Stimulated activated CD4-positive, alpha-beta T cell treated with anti-CD3 and anti-CD28 coated beads, Interleukin-1b, Interleukin-23, amount 100 ng/mL, for 1 hour (primary cell): ENCODE measurements at regions not wholly inside any gene's neighbourhood (a gene's known extent, or its start where the extent isn't known, plus 50 kb on each side); places are given as distances from the start of the nearest gene placed in this dataset.
"Not testable (repeated sequence)": the region's sequence is repeated elsewhere in the genome, so short reads cannot be mapped to it uniquely, and the experiment has no call there.

ENCODE experiments used
- DNase-seq, 2 donors: peaks; one replicate each; pipeline ENCODE4 v3.0.0-alpha.2; 2020; ENCODE audit warnings: low read depth in 2 of 2

DNA sequence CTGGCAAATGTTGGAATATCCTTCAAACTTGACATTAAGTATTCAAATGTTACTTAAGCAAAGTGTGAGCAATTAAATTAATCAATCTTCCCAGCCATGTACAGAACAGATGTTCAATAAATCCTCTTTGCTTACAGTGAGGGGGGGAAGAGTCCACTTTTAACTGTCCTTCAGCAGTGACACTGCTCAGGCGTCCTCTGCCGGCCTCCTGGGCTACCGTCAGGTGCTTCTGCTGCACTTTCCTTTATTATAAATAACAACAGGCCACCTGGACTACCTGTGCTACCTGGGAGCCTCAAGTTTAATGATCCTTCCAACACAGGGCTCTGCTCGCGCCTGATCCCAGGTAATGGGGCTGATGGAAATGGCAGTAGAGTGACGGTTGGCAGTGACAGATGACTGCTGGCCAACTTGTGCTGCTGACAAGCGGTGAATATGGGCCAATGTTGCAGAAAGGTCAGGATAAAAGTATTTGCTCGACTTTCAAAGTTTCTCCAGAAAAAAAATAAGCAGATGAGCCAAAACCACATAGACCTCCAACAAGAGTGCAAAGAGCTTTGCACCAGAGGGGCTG, 460.0 kb upstream of the ZNF507 start:
- DNase-seq, result no peak

DNA sequence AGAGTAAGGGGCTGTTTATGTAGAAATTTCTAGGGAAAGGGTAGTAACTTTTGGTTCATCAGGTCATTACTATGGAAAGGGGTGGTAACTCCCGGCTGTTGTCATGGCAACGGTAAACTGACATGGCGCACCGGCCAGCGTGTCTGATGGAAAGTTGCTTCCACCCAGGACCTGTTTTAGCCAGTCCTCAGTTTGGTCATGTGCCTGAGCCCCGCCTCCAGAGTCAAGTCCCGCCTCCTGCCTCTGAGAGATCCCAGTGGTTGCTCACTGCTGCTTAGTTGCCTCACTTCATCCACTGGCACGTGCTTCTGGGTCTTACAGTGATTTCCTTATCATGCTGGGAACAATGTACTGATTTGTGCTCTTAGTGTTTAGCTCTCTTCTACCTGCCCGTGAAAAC, 455.2 kb upstream of the ZNF507 start:
- DNase-seq, result no peak

DNA sequence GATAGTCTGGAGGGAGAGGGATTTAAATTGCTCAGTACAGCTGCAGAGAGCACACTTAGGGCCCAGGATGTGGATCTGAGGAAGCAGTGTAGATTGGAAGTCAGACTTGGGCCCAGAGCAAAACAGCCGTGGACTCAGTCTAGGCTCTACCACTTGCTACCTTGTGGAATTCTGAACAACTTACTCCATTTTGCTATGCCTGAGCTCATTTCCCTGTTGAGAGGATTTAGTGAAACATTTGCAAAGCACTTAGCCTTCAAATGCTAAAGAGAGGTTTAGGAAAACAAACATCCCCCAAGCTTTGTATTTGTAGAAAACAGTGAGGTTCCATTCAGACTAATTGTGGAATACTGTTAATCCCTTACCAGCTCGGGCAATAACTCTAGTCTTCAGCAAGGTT, 453.4 kb upstream of the ZNF507 start:
- DNase-seq, result no peak

DNA sequence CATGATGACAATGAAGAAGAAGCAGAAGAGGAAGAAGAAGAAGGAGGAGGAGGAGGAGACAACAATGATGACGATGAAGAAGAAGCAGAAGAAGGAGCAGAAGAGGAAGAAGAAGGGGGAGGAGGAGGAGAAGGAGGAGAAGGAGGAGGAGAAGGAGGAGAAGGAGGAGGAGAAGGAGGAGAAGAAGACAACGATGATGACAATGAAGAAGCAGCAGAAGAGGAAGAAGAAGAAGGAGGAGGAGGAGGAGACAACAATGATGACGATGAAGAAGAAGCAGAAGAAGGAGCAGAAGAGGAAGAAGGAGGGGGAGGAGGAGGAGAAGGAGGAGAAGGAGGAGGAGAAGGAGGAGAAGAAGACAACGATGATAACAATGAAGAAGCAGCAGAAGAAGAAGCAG, 451.9 kb upstream of the ZNF507 start:
- not testable (repeated sequence) for DNase-seq

DNA sequence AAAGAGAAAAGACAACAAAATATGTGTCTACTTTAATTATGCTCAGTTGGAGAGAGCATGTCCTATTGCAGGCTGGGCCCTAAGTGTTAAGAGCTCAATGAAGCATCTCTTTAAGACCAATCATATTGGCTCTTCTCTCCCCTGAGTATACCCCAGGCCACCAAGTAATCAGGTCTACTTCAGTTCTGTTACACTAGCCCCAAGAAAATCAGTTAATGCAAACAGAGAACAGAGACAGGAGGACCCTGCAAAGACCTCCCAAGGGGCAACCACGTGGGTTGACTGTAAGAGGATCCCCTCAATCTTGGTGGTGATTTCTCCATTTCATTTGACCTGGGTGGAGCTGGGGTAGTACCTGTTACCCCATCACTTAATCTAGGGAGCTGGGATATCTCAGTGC, 451.0 kb upstream of the ZNF507 start:
- no peak for DNase-seq

DNA sequence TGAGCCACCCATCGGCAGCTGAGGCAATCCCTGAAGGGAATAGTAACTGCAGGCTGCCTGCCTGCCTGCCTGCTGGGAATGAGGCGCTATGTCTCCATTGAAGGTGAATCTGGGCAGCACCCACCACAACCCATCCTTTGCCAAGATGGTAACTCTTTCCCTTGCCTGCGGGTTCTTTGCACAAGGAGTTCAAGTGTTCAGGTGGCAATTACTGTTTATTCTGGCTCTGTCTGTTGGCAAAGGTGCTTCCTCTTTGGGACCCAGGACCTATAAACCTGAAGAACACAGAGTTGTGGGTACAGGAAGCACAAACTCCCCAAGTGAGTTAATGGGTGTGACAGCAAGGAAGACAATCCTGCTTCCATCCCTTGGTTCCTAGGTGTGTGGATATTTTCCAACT, 448.1 kb upstream of the ZNF507 start:
- DNase-seq, result no peak

DNA sequence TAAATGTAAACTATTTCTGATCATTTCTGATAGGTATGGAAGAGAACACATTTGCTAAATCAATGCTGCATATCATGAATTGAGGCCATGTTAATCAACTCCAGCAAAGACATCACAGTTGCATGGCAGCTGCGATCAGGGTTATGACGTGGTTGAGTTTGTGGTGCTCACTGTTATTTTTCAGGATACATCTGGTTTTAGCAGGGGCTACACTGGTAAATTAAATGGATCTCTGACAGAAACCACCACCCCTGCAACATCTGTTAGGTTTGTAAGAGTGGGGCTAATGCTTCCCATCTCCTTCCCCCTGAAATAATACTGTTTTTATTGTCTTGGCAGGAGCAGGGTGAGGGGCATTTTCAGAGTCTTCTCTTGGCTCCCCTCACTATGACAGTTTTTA, 444.4 kb upstream of the ZNF507 start:
- no peak for DNase-seq

DNA sequence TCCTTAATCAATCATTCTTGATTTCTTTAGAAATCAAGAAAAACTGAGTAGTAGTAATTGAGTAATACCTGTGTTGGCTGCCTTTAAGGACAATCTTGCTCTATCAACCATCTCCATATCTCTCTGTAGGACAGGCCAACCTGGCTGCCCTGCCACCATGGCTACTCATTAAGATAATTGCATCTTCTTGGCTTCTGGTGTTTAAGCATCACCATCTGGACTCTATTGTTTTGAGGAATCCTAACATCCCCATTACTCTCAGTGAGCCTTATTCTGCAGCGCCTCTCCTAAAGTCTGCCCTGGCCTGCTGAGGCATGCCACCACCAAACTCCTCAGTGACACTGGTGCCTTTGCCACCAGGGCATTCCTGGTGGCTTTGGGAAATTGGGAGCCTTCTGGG, 442.6 kb upstream of the ZNF507 start:
- no peak for DNase-seq

DNA sequence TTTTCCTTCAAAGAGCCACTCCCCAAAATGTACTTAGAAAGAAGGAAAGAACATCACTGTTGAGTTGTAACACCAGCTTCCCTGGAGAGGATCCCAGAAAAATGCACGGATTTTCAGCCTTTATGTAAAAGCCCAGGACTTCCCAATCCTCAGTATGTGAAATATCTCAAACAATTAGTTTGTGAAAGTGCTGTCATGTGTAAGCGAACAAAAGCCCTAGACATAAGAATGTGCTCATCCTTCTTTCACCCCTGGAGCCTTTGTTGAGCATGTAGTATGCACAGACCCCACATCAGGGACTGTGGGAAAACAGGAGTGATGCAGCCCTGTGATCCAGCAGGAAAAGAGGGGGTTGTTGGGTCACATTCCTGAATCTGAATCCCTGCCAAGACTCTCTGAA, 441.4 kb upstream of the ZNF507 start:
- no peak for DNase-seq

DNA sequence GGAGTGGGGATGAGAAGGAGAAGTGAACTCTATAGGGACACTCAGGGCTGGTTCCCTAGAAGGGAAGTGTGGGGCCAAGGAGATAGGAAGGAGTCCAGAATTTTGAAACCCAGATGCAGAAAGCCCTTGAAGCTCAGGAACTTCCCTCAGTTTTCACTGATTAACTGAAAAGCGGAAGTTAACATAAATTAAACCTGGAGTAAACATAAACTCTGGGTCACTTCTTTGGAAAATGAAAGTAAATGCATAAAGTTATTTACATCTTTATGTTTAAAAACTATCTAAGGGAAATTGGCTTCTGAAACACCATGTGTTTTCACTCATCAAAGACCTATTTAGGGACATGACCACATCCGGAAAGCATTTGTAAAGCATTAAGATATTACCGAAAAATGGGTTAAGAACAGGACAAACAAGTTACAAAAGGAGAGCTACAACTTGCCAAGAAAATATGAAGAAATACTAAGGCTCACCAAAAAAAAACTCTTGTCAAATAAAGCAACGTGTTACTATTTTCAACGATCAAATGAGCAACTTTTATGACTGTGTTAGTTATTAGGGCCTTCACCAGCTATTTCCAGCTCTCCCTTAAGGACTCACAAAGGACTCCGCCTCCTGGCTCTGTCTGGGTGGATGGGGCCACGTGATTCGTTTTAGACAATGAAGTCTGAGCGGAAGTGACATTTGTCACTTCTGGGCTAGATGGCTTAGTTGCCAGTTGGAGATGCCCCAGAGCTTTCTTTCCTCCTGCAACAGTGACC, 439.1 kb upstream of the ZNF507 start:
- DNase-seq, result no peak

DNA sequence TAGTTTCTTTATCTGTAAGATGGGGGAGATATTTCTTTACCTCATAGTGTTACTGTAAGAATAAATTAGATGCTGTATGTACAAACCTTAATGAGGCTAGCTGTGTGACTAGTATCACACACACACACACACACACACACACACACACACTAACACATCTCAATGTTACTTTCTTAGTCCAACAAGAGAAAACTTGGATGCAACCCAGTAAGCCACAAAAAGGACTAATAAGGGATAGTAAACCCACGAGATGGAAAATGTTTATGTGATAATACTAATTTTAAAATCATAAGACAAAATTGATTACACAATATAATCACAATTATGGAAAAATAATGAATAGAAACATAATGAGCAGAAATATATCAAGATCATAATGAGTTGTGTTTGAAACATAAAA, 437.7 kb upstream of the ZNF507 start:
- DNase-seq, result no peak

DNA sequence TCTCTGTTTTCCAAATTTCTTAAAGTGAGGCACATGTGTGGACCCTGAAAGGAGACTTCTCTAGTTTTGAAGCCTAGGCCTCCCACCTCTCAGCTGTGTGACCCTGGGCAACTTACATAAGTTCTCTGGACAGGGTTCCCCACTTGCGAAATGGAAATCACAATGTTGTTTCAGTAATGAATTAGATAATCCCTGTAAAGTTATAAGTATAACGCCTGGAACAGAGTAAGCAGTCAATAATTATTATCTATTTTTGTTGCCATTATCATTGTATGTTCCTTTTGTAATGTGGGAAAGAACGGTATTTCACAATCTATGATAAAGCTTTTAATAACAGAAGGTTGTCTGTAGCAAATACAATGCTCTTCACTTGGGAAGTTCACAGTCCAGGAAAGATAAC, 437.3 kb upstream of the ZNF507 start:
- no peak for DNase-seq

DNA sequence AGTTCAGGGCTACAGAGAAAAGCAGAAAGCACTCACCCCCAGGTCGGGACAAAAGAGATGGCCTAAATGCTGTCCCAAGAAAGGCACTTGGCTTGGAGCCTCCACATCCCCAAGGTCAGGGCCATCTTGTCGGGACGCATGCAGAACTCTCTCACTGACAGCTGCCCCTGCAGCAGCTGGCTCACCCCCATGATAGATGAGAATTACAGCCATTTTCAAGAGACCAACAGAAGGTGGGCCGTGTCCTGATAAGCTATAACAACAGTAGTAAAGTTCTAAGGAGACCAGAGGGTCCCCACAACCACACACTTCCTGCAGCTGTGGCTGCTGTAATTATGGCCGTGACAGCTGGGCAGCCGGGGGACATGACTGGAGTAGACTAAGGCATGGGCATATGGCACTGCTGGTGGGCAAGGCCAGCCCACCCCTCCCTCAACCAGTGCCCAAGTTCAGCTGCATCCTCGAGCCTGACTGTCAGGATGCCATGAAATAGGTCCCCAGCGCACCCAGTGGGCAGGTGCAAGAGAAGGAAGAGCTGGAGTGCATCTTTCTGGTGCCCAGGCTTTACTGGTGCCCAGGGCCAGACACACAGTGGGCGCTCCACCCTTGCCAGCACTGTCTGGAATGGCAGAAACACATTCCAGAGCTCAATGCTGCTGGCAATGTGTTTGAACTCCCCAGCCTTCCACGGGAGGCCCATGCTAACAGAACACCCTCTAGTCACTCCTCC, 436.7 kb upstream of the ZNF507 start:
- no peak for DNase-seq

DNA sequence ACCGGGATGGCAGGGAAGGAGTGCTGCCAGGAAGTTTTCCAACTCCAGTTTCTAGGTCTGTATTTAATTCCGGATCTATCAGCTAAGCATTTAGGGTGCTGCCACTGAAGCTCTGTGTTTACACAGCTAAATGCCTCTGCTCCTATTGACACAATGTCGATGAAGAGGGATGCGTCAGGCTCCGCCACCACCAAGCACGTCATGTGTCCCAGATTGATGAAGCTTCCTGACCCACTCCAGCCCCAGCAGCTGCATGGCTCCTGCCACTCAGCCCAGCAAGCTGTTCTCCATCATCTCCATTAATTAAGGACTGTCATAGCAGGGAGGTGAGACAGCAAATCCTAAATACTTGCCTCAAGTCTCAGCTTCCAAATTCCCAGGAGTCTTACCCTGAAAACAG, 435.2 kb upstream of the ZNF507 start:
- DNase-seq, result no peak

DNA sequence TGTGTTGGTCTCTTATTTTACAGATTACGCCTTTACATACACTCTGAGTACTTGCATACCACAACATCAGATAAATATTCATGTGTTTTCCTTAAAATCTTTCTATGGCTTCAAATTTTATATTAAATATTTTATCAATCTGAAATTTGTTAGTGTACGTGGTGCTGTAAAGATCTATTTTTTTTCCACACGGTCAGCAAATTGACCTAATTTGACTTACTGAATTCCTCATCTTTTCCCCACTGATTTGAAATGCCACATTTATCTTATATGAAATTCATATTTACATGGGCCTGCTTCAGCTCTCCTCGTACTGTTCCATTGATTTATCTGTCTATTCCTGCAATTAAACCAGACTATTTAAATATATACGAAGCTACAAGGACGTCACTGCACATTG, 433.8 kb upstream of the ZNF507 start:
- DNase-seq, result no peak

DNA sequence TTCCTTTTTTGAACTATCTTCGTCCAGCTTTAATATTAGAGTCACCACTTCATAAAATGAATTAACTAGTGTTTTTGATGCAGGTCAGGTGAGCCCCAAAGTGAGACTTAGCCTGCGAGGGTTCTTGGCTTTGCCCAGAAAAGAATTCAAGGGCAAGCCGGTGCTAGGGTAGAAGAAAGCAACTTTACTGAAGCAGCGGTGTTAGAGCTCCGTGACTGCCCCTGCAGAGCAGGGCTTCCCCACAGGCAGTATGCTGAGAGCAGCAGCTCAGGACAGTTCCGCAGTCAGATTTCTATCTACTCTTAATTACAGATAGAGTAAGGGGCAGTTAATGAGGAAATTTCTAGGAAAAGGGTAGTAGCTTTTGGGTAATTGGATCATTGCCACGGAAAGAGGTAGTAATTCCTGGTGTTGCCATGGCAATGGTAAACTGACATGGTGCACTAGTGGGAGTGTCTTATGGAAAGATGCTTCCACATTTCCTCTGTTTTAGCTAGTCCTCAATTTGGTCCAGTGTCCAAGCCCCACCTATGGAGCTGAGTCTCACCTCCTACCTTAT, 432.2 kb upstream of the ZNF507 start:
- no peak for DNase-seq

DNA sequence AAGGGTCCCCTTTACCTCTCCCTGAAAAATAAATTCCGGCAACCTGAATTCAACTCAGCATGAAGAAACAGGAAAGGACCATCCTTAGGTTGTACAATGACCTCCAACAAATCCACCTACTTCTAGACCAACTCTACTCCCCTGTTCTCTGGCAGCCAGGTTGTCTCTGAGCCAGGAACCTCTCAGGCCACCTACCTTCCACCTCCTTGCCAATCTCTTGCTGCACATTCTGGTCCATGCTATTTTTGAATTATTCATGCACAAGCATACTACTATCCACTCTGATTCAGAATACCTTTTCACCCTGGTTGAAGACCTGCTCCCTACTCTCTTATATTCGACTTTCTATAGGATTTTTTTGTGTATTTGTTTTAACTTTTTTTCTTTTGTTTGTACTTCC, 415.0 kb upstream of the ZNF507 start:
- DNase-seq, result no peak

DNA sequence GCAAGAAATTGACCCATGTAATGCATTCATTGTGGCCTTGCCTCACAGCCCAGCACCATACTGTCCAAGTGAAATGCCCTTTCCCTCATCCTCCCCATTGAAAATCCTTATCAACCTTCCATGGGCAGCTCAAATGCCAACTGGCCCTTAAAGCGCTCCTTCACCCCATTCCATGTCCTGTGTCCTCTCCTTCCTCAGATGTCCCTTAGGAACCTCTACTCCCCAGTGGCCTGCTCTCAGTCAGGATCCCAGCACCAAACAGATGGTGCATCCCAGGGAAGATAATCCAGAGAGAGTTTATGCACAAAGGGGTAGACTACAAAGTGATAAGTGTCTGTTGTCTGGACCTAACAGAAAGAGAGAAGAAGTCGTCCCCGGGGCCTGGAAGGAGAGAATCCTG, 407.4 kb upstream of the ZNF507 start:
- DNase-seq, result no peak

DNA sequence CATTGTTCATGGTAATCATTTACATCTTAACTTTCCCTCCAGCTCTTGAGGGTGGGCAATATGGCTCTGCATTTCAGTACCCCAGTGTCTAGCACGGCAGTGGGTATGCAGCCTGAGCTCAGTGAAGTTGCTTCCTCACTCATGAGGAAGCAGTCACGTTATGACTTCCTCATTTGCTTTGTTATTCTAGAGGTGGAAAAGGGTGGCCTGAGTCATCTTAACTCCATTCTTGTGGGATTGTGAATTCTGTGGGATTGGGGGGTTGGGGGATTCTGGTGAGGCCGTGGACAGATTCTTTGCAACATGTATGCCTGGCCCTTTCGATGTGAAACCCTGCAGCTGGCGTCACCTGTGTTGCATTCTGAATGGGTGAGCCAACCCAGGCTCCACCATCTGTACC, 406.7 kb upstream of the ZNF507 start:
- no peak for DNase-seq

DNA sequence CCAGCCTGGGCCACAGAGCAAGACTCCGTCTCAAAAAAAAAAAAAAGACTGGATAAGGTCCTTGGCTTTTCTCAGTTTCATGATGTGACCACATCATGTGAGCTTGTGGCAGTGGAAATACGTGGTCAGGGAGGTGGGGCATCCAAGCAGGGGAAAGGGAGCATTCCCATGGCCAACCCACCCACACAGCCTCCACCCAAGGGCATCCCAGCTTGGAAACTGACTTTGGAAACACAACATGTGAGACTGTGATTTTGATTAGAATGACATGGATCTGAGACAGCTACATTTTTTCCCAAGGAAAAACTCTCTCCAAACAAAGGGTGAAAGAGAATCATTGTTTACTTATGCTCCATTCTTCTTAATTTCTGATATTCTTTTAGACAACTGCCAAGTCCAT, 405.0 kb upstream of the ZNF507 start:
- DNase-seq, result no peak

DNA sequence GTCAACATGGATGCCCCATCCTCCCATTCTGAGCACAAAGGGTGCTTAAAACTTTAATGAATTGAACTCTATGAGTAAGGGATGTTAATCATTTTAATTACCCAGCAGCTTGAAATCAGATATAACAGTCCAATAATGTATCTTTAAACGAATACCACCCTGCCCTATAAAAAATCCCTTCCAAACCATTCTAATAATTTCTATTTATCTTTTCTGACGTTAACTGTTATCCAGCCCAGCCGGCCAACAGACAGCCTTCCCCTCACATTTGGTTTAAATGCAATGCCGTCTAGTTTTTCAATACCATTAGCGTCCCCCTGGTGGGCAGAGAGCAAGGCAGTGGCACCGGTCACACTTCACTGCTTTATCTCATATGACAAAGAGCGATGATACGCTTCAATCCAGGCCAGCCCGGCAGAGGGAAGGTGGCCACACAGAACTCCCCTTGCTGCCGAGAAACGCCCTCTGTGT, 402.2 kb upstream of the ZNF507 start:
- DNase-seq, result no peak

DNA sequence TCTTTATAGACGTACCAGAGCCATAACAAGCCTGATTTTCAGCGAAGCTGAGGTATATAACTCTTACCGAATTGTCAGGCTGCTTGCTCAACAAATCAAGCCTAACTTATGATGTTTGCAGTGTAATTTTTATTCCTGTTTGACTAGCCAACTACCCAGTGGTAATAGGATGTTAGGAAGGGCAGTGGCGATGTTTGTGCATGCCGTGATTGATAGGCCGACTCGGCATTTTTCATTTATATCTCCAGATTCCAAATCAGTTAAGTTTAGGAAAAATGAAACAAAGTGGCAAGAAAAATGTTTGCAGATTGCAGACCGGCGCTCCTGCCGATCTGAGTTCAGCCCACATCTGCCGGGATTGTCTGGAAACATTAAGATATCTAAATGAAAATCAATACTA, 401.6 kb upstream of the ZNF507 start:
- no peak for DNase-seq

DNA sequence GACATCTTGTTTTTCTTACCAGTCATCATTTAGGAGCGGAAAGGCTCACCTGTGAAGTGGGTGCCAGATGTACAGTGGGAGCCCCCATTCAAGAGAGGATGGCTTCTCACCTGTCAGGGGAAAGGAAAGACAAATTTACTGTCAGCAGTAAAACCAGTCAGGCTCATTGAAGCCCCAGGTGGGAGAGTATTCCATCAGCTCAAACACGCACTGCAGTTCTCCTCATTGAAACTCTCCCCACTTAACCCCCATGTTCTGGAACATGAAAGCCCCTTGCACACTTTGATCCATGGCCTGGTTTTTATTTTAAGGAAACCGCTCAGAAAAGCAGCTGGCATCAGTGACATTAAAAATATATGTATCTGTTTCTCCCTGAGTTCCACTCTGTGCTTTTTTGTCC, 401.1 kb upstream of the ZNF507 start:
- no peak for DNase-seq
